ENCODE measurements at regions not wholly inside any gene's neighbourhood (a gene's known extent, or its start where the extent isn't known, plus 50 kb on each side); places are given as distances from the start of the nearest gene placed in this dataset.

DNA sequence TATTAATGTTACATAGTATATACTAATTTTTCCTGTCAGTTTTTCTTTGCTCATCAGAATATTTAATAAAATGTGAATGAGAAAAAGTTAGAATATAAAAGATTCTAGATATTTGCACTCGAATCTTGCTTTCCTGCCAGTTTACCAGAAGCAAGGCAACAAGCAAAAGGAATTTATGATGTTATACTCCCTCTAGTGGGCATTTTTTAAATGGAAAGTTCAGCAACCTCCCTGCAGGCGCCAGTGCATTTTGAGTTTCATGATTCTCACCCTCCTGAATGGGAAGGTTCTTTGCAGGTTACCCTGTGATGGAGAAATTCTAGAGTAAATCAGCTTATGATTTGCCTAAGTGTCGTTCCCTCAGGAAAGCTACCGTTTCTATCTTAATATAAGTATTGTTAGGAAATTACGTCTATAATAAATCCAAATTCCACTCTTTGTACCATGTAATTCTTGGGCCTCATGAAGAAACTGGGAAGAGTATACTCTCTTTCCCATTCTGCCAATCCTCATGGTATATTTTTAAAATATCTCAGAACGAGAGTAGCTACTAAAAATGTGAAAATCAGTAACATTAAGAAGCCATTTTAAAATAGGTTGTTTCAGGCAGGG is 350.0 kb downstream of the CRPPA start:
- TF ChIP-seq, protein P1, sequence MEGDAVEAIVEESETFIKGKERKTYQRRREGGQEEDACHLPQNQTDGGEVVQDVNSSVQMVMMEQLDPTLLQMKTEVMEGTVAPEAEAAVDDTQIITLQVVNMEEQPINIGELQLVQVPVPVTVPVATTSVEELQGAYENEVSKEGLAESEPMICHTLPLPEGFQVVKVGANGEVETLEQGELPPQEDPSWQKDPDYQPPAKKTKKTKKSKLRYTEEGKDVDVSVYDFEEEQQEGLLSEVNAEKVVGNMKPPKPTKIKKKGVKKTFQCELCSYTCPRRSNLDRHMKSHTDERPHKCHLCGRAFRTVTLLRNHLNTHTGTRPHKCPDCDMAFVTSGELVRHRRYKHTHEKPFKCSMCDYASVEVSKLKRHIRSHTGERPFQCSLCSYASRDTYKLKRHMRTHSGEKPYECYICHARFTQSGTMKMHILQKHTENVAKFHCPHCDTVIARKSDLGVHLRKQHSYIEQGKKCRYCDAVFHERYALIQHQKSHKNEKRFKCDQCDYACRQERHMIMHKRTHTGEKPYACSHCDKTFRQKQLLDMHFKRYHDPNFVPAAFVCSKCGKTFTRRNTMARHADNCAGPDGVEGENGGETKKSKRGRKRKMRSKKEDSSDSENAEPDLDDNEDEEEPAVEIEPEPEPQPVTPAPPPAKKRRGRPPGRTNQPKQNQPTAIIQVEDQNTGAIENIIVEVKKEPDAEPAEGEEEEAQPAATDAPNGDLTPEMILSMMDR (IDR thresholded peaks at IDR 0.05), result peak; percentile 81
- no peak for TF ChIP-seq POLR2AphosphoS5 (IDR thresholded peaks at IDR 0.05; ENCODE audit: low read depth, low read length)

Data from Panc1 (cell line).